ENCODE measurements at regions not wholly inside any gene's neighbourhood (a gene's known extent, or its start where the extent isn't known, plus 50 kb on each side); places are given as distances from the start of the nearest gene placed in this dataset.

DNA sequence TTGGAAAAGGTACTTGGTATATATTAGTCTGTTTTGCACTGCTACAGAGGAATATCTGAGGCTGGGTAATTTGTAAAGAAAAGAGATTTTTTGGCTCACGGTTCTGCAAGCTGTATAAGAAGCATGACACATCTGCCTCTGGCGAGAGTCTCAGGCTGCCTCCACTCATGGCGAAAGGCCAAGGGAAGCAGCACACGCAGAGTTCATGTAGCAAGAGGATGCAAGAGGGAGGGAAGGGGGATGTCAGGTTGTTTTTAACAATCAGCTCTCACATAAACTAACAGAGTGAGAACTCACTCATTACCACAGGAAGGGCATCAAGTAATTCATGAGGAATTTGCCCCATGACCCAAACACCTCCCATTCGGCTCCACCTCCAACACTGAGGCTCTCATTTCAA is 484.8 kb upstream of the DPP6 start:
- TF ChIP-seq, protein P1, sequence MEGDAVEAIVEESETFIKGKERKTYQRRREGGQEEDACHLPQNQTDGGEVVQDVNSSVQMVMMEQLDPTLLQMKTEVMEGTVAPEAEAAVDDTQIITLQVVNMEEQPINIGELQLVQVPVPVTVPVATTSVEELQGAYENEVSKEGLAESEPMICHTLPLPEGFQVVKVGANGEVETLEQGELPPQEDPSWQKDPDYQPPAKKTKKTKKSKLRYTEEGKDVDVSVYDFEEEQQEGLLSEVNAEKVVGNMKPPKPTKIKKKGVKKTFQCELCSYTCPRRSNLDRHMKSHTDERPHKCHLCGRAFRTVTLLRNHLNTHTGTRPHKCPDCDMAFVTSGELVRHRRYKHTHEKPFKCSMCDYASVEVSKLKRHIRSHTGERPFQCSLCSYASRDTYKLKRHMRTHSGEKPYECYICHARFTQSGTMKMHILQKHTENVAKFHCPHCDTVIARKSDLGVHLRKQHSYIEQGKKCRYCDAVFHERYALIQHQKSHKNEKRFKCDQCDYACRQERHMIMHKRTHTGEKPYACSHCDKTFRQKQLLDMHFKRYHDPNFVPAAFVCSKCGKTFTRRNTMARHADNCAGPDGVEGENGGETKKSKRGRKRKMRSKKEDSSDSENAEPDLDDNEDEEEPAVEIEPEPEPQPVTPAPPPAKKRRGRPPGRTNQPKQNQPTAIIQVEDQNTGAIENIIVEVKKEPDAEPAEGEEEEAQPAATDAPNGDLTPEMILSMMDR (IDR thresholded peaks at IDR 0.05) = no peak
- TF ChIP-seq POLR2A (IDR thresholded peaks at IDR 0.05) = no peak
